ENCODE measurements at regions not wholly inside any gene's neighbourhood (a gene's known extent, or its start where the extent isn't known, plus 50 kb on each side); places are given as distances from the start of the nearest gene placed in this dataset.

GRCh38 chr9:38159599-38159998 lies 90.6 kb upstream of the SHB start:
- Histone ChIP-seq H3K27me3 (replicated peaks in 1 of 4; ENCODE audit: control insufficient read depth in 3 of 4, extremely low read depth in 1 of 4, insufficient read depth in 3 of 4, low read length in 3 of 4) (no peaks in the 10 kb centered on the region), H3K79me1 (ENCODE audit: low read depth, low read length) (no peaks in the 10 kb centered on the region), H3K27ac (ENCODE audit: low read depth, low read length) (no peak overlapping the region), H3K9ac (replicated peaks in 1 of 4; ENCODE audit: extremely low read depth in 1 of 4, low read depth in 3 of 4, low read length in 3 of 4) (no peak overlapping the region), H4K5ac (ENCODE audit: insufficient read length, low read depth, low read length) (no peak overlapping the region), H2BK120ac (replicated peaks; ENCODE audit: low read depth, low read length) (no peak overlapping the region), H3K79me2 (ENCODE audit: control insufficient read depth in 1 of 2, insufficient read depth in 2 of 2, low read length in 2 of 2) (no peaks in the 10 kb centered on the region), H3K4ac (replicated peaks; ENCODE audit: insufficient read length, low read depth, low read length) (no peak overlapping the region), H2BK12ac (ENCODE audit: low read depth, low read length) (no peak overlapping the region), H2BK20ac (ENCODE audit: low read length) (no peak overlapping the region), H4K20me1 (replicated peaks in 1 of 2; ENCODE audit: control insufficient read depth in 1 of 2, insufficient read depth in 2 of 2, low read length in 2 of 2) (no peaks in the 10 kb centered on the region), H3K18ac (ENCODE audit: extremely low read depth, low read length) (no peak overlapping the region), H3K23ac (ENCODE audit: insufficient read length) (no peak overlapping the region), H3K4me1 (replicated peaks in 1 of 4; ENCODE audit: control insufficient read depth in 3 of 4, insufficient read depth in 4 of 4, low read length in 3 of 4) (no peaks in the 10 kb centered on the region), H3K4me3 (ENCODE audit: extremely low read depth in 1 of 4, insufficient read depth in 2 of 4, low read depth in 3 of 4, low read length in 4 of 4) (no peak overlapping the region), H4K8ac (ENCODE audit: extremely low read depth, insufficient read depth, low read length) (no peak overlapping the region), H3K36me3 (ENCODE audit: control insufficient read depth in 2 of 4, insufficient read depth in 4 of 4, low read length in 3 of 4) (no peaks in the 10 kb centered on the region), H2BK5ac (ENCODE audit: low read depth, low read length) (no peak overlapping the region), H2BK15ac (ENCODE audit: low read length) (no peak overlapping the region), H3K23me2 (ENCODE audit: low read depth, low read length) (no peaks in the 10 kb centered on the region), H2AK5ac (ENCODE audit: low read depth, low read length) (no peak overlapping the region), H3K56ac (replicated peaks; ENCODE audit: insufficient read length, low read depth, low read length) (no peak overlapping the region), H3K14ac (ENCODE audit: insufficient read length) (no peak overlapping the region), H2AFZ (ENCODE audit: low read length) (no peak overlapping the region), H4K91ac (replicated peaks; ENCODE audit: insufficient read length, low read length) (no peak overlapping the region), H3K4me2 (ENCODE audit: insufficient read depth in 1 of 2, low read depth in 2 of 2, low read length in 2 of 2) (no peak overlapping the region), H3K9me3 (ENCODE audit: insufficient read depth in 2 of 2, low read depth in 1 of 2, low read length in 1 of 2) (no peaks in the 10 kb centered on the region)
- ChIA-PET POLR2A (ENCODE audit: partially characterized antibody) (no interaction called here), CTCF (ENCODE audit: partially characterized antibody) (interaction anchor here (0.7 to 3.9 kb wide), 43 partner anchors 8 to 246 kb away, joined by 3 to 45 read pairs (median 5); no protein-coding TSS in a partner anchor)
- FAIRE-seq: no peak
- 80% methylated on average over 3 of the region's 3 CpGs; no CpG with 5 or more reads in 1 of the 2 experiments for WGBS, 2 experiments (ENCODE audit: extremely low coverage in 1 of 2, insufficient coverage in 1 of 2, insufficient read length in 1 of 2, insufficient replicate concordance in 2 of 2, low coverage in 1 of 2, low lambda C conversion rate in 2 of 2, missing lambda C conversion rate in 1 of 2)
- no peak for DNase-seq (ENCODE audit: low read depth in 1 of 2, low spot score in 2 of 2)
- TF ChIP-seq CTBP2 (IDR thresholded peaks at IDR 0.05; ENCODE audit: borderline replicate concordance, insufficient read depth, insufficient read length, low read length) (no peak), BRCA1 (IDR thresholded peaks at IDR 0.05; ENCODE audit: low read depth, low read length) (no peak), E2F6 (IDR thresholded peaks at IDR 0.05) (no peak), MAFK (IDR thresholded peaks at IDR 0.05; ENCODE audit: low read depth, low read length) (no peak)

Data from H1 (cell line).